ENCODE measurements at regions not wholly inside any gene's neighbourhood (a gene's known extent, or its start where the extent isn't known, plus 50 kb on each side); places are given as distances from the start of the nearest gene placed in this dataset.

DNA sequence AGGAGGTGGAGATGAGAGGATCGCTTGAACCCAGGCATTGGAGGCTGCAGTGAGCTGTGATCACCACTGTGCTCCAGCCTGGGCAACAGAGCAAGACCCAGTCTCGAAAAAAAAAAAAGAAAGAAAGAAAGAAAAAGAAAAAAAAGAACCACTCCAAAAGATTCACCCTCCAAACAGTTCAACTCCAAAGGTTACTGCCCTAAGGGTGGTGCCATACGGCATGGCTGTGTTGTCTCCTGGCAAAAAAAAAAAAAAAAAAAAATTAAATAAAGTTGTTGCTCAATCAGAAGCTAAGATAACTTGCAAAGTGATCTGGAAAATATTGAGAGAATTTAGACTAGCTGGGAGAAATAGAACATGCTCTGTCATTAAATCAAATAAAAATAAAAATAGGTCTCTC, 79.5 kb downstream of the KCTD15 start:
- ATAC-seq (ENCODE audit: low FRiP score) (no peak), DNase-seq (ENCODE audit: low spot score) (no peak)
- TF ChIP-seq, protein P1, sequence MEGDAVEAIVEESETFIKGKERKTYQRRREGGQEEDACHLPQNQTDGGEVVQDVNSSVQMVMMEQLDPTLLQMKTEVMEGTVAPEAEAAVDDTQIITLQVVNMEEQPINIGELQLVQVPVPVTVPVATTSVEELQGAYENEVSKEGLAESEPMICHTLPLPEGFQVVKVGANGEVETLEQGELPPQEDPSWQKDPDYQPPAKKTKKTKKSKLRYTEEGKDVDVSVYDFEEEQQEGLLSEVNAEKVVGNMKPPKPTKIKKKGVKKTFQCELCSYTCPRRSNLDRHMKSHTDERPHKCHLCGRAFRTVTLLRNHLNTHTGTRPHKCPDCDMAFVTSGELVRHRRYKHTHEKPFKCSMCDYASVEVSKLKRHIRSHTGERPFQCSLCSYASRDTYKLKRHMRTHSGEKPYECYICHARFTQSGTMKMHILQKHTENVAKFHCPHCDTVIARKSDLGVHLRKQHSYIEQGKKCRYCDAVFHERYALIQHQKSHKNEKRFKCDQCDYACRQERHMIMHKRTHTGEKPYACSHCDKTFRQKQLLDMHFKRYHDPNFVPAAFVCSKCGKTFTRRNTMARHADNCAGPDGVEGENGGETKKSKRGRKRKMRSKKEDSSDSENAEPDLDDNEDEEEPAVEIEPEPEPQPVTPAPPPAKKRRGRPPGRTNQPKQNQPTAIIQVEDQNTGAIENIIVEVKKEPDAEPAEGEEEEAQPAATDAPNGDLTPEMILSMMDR (IDR thresholded peaks at IDR 0.05): no peak

DNA sequence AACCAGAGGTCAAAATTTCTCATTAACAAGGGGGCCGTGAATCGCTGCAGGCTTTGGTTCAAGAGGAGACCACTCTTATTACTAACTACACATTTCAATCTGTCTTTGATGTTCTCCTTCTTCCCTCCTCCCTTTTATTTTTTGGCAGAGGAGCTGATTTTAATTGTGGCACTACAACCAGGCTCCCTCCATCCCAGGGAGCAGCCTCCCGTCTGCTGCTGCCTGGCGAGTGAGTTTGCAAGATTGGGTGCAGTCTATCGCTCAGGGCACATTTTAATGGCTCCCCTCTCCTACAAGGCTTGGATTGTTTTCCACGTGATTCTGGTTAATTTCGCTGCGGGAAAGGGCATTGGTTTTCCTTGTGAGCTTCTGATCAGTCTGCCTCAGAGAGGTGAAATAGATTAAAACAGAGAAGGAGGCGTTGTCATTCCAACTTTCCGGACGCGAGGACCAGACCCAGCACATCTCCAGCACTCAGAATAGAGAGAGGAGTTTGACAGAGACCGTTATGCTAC, 81.4 kb downstream of the KCTD15 start:
- TF ChIP-seq, protein P1 (IDR thresholded peaks at IDR 0.05): no peak
- DNase-seq (ENCODE audit: low spot score) (no peak), ATAC-seq (ENCODE audit: low FRiP score) (no peak)

DNA sequence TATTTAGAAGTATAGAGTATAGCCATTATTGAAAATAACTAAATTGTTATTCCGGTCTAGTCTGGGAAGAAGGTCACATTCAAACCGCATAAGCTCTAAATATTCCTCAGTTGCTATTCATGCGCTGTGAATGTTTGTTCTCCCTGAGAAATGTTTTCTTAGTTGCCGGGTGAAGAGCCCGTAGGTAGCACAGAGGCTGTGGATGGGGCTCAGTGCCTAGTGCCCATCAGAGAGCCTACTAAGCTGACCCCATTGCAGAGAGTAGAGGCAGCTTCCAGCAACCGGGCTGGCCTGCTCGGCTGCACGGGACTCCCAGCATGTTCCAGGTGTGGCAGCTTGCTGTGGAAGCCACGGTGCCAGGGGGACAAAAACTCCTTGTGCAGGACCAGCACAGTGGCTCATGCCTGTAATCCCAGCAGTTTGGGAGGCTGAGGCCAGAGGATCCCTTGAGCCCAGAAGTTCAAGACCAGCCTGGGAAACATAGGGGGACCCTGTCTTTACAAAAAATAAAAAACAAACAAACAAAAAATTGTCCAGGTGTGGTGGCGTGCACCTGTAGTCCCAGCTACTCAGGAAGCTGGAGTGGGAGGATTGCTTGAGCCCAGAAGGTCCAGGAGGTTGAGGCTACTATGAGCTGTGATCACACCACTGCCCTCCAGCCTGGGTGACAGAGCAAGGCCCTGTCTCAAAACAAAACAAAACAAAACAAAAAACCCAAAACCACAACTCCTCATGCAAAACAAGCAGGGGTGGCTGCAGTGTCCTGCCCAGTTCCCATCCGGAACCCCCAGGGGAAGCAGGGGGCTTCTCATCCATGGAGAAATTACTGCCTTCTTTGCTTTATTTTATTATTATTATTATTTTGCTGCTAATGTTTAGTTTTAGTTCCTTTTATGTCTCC, 82.5 kb downstream of the KCTD15 start:
- TF ChIP-seq, protein P1 (IDR thresholded peaks at IDR 0.05): no peak
- ATAC-seq (ENCODE audit: low FRiP score) (no peak), DNase-seq (ENCODE audit: low spot score) (no peak)

DNA sequence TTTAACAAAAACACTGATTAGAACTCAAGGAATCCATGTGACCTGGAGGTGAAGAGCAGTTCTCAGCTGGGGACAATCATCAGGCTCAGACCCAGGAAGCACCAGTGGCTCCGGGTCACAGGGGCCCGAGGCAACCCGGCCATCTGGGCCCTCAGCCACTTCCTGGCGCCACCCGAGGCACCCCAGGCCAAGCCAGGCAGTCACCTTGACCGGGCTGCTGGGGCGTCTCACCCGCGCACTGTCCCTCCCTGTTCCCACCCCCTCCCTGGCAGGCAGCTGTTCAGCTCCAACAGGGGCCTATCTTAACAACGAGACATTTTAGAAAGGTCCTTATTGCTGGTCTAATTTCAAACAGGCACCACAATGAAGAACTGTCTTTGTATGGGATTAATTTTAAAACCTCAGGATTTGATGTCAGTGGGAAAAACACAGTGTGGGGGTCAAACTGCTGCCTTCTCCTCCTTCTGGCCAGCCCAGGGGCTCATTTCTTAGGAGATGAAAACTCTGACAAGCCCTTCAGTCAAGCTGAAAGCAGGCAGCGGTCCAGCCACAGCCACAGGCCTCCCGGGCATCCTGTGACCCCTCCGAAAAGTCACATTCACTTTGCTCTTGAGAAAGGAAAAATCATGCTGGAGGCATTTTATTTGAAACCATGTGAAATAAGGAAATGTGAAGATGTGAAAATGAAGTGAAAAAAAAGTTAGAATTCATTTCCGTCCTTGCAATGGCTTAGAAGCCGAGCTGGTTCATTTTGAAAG, 83.3 kb downstream of the KCTD15 start:
- ATAC-seq (ENCODE audit: low FRiP score) (no peak), DNase-seq (ENCODE audit: low spot score) (no peak)
- TF ChIP-seq, protein P1 (IDR thresholded peaks at IDR 0.05): no peak

DNA sequence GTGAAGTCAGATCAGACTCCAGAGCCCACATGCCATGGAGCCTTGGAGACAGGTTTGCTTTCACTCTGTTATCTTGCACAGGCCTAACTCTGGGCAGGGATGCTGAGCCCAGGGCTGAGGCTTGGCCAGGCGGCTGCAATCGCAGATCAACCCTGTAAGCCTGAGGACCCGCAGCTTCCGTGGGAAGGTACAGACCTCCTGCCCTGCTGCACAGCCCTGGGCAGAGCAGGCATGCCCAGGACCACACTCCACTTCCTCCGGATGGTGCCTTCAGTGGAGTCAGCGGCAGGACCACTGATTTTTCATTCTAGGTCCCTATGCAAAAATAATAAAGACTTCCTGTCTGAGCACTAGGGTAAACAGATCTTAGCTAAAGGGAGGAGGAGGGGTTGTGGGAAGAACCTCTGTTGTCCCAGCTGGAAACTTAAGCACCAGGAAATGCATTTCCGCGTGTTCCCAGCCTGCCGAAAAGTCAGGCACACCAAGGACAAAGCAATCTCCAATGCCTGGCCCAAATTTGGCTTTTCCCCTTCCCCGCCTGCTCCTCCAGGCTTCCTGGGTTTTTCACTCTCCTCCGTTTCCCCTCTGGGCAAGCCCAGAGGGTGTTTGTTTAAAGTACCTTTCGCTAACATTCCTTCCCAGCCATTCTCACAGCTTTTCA, 87.3 kb downstream of the KCTD15 start:
- DNase-seq (ENCODE audit: low spot score) (no peak), ATAC-seq (ENCODE audit: low FRiP score) (no peak)
- TF ChIP-seq, protein P1 (IDR thresholded peaks at IDR 0.05): no peak

DNA sequence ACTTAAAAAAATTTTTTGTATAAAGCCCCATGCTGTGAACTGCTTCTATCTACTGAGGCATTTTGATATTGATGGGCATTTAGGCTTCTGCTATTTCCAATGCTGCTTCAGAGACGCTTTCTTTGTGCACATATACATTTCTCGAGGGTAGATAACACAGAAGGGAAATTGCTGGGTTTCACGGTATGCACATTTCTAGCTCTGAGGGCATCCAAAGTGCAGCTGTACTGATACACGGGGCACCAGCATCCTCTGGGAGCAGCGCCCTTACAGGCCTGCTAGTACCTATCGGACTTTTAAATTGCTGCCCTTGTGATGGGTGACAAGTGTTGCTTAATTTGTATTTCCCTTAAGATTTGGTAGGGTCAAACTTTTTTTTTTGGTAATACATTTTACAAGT, 88.6 kb downstream of the KCTD15 start:
- TF ChIP-seq, protein P1 (IDR thresholded peaks at IDR 0.05): no peak
- ATAC-seq (ENCODE audit: low FRiP score) (no peak), DNase-seq (ENCODE audit: low spot score) (no peak)

All from omental fat pad (tissue), 3 donors.